ENCODE measurements at regions not wholly inside any gene's neighbourhood (a gene's known extent, or its start where the extent isn't known, plus 50 kb on each side); places are given as distances from the start of the nearest gene placed in this dataset.

DNA sequence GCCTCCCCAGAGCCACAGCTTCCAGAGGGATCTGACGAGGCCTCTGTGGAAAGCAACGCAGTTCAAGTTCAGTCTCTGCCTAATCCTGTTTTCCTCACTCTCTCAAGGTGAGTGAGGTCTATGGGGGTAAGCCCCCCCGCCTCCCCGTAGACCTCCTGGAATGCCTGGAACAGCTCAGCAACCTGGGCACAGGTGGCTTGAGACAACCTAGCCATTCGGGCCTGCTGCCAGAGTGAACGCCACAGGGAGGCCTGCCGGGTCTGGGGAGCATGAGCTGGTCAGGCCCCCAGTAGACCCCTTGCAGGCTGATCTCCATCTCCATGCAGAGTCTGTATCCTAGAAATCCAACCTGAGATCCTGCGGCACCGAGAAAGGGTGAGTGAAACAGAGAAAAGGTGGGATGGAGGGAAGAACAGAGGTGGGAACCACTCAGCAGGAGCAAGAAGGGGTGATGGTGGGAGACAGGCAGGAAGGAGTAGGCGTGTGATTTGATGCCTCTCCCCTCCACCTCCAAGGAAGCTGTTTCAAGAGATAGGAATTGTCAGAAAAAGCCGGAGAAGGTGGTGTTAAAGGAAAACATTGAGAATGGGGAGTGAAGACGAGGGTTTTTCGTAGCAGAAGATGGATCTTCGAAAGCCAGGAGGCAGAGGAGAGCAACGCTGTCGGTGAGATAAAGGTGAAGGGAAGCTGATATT lies 123.1 kb upstream of the PRMT8 start:
- H2BK120ac ChIP-seq (ENCODE audit: low read depth, low read length), result no peak overlapping the region
- no peak overlapping the region for H3K18ac ChIP-seq (ENCODE audit: low read depth, low read length)
- no peak overlapping the region for H3K4me2 ChIP-seq (ENCODE audit: low read depth, low read length)
- no peaks in the 10 kb centered on the region for H3K9me3 ChIP-seq (ENCODE audit: control insufficient read depth, insufficient read depth, low read length)
- H2BK15ac ChIP-seq (ENCODE audit: low read depth, low read length), result no peak overlapping the region
- peaks cover 50% of the 10 kb centered on the region for H3K27me3 ChIP-seq (ENCODE audit: control insufficient read depth, insufficient read depth, low read length)
- H4K8ac ChIP-seq (ENCODE audit: low read depth in 2 of 2, low read length in 2 of 2), result no peak overlapping the region
- H3K36me3 ChIP-seq (ENCODE audit: control insufficient read depth, insufficient read depth, low read length), result no peaks in the 10 kb centered on the region
- CTCF ChIA-PET, result interaction anchor here (0.5 to 0.6 kb wide), 2 partner anchors 68 to 1391 kb away, joined by 3 read pairs; no protein-coding TSS in a partner anchor
- no peak overlapping the region for H2AK9ac ChIP-seq (replicated peaks; ENCODE audit: low read depth, low read length, poor library complexity)
- intact Hi-C loops (cut with micrococcal nuclease), result no loop called here
- H2BK5ac ChIP-seq (ENCODE audit: low read depth, low read length, poor library complexity, severe bottlenecking), result no peak overlapping the region
- H3K14ac ChIP-seq (replicated peaks; ENCODE audit: low read depth, low read length), result no peak overlapping the region
- no peak for TF ChIP-seq RAD21 (IDR thresholded peaks at IDR 0.05; ENCODE audit: low read length)
- no peak for TF ChIP-seq MXI1 (IDR thresholded peaks at IDR 0.05; ENCODE audit: borderline replicate concordance, low read depth, low read length)
- TF ChIP-seq MAFK (IDR thresholded peaks at IDR 0.05; ENCODE audit: low read depth, low read length), result no peak
- TF ChIP-seq, protein P1, sequence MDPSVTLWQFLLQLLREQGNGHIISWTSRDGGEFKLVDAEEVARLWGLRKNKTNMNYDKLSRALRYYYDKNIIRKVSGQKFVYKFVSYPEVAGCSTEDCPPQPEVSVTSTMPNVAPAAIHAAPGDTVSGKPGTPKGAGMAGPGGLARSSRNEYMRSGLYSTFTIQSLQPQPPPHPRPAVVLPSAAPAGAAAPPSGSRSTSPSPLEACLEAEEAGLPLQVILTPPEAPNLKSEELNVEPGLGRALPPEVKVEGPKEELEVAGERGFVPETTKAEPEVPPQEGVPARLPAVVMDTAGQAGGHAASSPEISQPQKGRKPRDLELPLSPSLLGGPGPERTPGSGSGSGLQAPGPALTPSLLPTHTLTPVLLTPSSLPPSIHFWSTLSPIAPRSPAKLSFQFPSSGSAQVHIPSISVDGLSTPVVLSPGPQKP (IDR thresholded peaks at IDR 0.05; ENCODE audit: borderline replicate concordance, low read depth, low read length), result no peak
- TF ChIP-seq, protein P2, sequence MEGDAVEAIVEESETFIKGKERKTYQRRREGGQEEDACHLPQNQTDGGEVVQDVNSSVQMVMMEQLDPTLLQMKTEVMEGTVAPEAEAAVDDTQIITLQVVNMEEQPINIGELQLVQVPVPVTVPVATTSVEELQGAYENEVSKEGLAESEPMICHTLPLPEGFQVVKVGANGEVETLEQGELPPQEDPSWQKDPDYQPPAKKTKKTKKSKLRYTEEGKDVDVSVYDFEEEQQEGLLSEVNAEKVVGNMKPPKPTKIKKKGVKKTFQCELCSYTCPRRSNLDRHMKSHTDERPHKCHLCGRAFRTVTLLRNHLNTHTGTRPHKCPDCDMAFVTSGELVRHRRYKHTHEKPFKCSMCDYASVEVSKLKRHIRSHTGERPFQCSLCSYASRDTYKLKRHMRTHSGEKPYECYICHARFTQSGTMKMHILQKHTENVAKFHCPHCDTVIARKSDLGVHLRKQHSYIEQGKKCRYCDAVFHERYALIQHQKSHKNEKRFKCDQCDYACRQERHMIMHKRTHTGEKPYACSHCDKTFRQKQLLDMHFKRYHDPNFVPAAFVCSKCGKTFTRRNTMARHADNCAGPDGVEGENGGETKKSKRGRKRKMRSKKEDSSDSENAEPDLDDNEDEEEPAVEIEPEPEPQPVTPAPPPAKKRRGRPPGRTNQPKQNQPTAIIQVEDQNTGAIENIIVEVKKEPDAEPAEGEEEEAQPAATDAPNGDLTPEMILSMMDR (conservative IDR thresholded peaks at IDR 0.05; ENCODE audit: low read depth, low read length), result no peak
- TF ChIP-seq BHLHE40 (IDR thresholded peaks at IDR 0.05; ENCODE audit: low read depth, low read length), result no peak
- no peak for TF ChIP-seq NFE2L2 (IDR thresholded peaks at IDR 0.05; ENCODE audit: low read depth, low read length)
- no peak for TF ChIP-seq FOS (IDR thresholded peaks at IDR 0.05; ENCODE audit: low read depth, low read length)
- no peak for TF ChIP-seq CHD1 (IDR thresholded peaks at IDR 0.05; ENCODE audit: low read depth, low read length)
- no peak for TF ChIP-seq POLR2A (IDR thresholded peaks at IDR 0.05; ENCODE audit: low read depth, low read length)
- no peak for TF ChIP-seq CEBPB (IDR thresholded peaks at IDR 0.05; ENCODE audit: low read depth, low read length)
- no peaks in the 10 kb centered on the region for H3K4me1 ChIP-seq (ENCODE audit: control insufficient read depth, insufficient read depth, low read length)
- H4K91ac ChIP-seq (ENCODE audit: insufficient read depth, low read depth, low read length), result no peak overlapping the region
- BruUV-seq (replicated peaks), result no TSS peak
- no peaks in the 10 kb centered on the region; the same call in 1 of the 2 replicates for H3K9me1 ChIP-seq (ENCODE audit: insufficient read depth, low read length)
- dilution Hi-C loops (cut with HindIII; ENCODE audit: low sequenced_read_pairs, unreplicated experiment), result no loop called here
- H2BK20ac ChIP-seq (ENCODE audit: low read depth, low read length), result no peak overlapping the region
- H4K20me1 ChIP-seq (ENCODE audit: insufficient read depth, low read length), result no peaks in the 10 kb centered on the region
- H2AK5ac ChIP-seq (ENCODE audit: low read depth, low read length), result no peak overlapping the region
- POLR2A ChIA-PET (ENCODE audit: unreplicated experiment), result no interaction called here
- no peaks in the 10 kb centered on the region for H3K79me1 ChIP-seq (ENCODE audit: low read depth in 1 of 2, low read length in 2 of 2)
- H3K27ac ChIP-seq (ENCODE audit: insufficient read depth, low read length), result no peak overlapping the region
- 53% methylated on average over 5 of the region's 16 CpGs; no CpG with 5 or more reads in 1 of the 2 experiments for WGBS, 2 experiments (ENCODE audit: extremely low coverage in 2 of 2, insufficient read length in 1 of 2)
- H3K23ac ChIP-seq (ENCODE audit: low read depth, low read length), result no peak overlapping the region
- no peak overlapping the region for H3K9ac ChIP-seq (ENCODE audit: low read depth, low read length)
- in situ Hi-C loops (cut with MboI; ENCODE audit: low sequenced_read_pairs), result no loop called here
- ATAC-seq (ENCODE audit: low read depth) (no peak), DNase-seq (no peak)
- H3K4me3 ChIP-seq (ENCODE audit: insufficient read depth, low read depth, low read length), result no peak overlapping the region
- H4K5ac ChIP-seq (ENCODE audit: low read depth, low read length), result no peak overlapping the region
- no peak overlapping the region for H3K4ac ChIP-seq (ENCODE audit: low read depth, low read length)
- no peak overlapping the region for H2AFZ ChIP-seq (replicated peaks; ENCODE audit: low read length, poor library complexity)
- no peak overlapping the region for H3K56ac ChIP-seq (ENCODE audit: extremely low read depth, insufficient read depth, low read length)

Data from IMR-90 (cell line).